Gastroesophageal sphincter (tissue), 3 donors: ENCODE measurements at regions not wholly inside any gene's neighbourhood (a gene's known extent, or its start where the extent isn't known, plus 50 kb on each side); places are given as distances from the start of the nearest gene placed in this dataset.

ENCODE experiments used
- EP300 ChIP-seq: sonication (generic); formaldehyde crosslinking; IDR thresholded peaks from one replicate; pipeline ENCODE4 v1.6.1; 2017; ENCODE audit warnings: antibody characterized with exemption, mild to moderate bottlenecking
- POLR2A ChIP-seq, 2 donors: fragments of 450-650 bp; IDR thresholded peaks; one replicate each; pipeline ENCODE4 v1.6.1; 2017; ENCODE audit warnings: antibody characterized with exemption in 2 of 2, mild to moderate bottlenecking in 2 of 2, moderate library complexity in 1 of 2
- POLR2AphosphoS5 ChIP-seq: sonication (generic); formaldehyde crosslinking; IDR thresholded peaks from one replicate; pipeline ENCODE4 v1.6.1; 2017; ENCODE audit warnings: antibody characterized with exemption
- TF ChIP-seq, protein P1 (sequence below), 4 experiments: fragments of 200-600 bp in 2 of 4; fragments of 450-650 bp in 2 of 4; sonication (generic) in 1 of 4; IDR thresholded peaks; one replicate each; pipeline ENCODE4 v1.5.1; 2017 to 2019; ENCODE audit warnings: antibody characterized with exemption in 4 of 4, mild to moderate bottlenecking in 2 of 4, moderate library complexity in 2 of 4

- no peak for TF ChIP-seq EP300
- no peak for TF ChIP-seq POLR2A (IDR thresholded peaks at IDR 0.05)
- TF ChIP-seq, protein P1, sequence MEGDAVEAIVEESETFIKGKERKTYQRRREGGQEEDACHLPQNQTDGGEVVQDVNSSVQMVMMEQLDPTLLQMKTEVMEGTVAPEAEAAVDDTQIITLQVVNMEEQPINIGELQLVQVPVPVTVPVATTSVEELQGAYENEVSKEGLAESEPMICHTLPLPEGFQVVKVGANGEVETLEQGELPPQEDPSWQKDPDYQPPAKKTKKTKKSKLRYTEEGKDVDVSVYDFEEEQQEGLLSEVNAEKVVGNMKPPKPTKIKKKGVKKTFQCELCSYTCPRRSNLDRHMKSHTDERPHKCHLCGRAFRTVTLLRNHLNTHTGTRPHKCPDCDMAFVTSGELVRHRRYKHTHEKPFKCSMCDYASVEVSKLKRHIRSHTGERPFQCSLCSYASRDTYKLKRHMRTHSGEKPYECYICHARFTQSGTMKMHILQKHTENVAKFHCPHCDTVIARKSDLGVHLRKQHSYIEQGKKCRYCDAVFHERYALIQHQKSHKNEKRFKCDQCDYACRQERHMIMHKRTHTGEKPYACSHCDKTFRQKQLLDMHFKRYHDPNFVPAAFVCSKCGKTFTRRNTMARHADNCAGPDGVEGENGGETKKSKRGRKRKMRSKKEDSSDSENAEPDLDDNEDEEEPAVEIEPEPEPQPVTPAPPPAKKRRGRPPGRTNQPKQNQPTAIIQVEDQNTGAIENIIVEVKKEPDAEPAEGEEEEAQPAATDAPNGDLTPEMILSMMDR (IDR thresholded peaks at IDR 0.05) = no peak
- TF ChIP-seq POLR2AphosphoS5 = no peak
Observed at GRCh38 chr2:67627456-67628207, 230.5 kb downstream of the ETAA1 start.
